SK-MEL-5 (cell line): ENCODE measurements at regions not wholly inside any gene's neighbourhood (a gene's known extent, or its start where the extent isn't known, plus 50 kb on each side); places are given as distances from the start of the nearest gene placed in this dataset.

Source experiments
- DNase-seq: peaks from one replicate; pipeline ENCODE4 v3.0.0-alpha.2; 2016; ENCODE audit warnings: low read depth, low spot score
- in situ Hi-C: cut with HindIII; loops from 2 replicates; pipeline ENCODE4 v1.10.0; 2016; ENCODE audit warnings: low sequenced_read_pairs, high pct_unique_total_duplicates, low pct_unique_long_range_greater_than_20kb

GRCh38 chr12:105944628-105945027 is 194.1 kb downstream of the NUAK1 start:
- in situ Hi-C loops = no loop called here
- no peak for DNase-seq

GRCh38 chr12:105945880-105946279 is 192.9 kb downstream of the NUAK1 start:
- DNase-seq = no peak
- in situ Hi-C loops = no loop called here

- in situ Hi-C loops = no loop called here
Observed at GRCh38 chr12:105946493-105946901, 192.3 kb downstream of the NUAK1 start.

GRCh38 chr12:105947906-105948305 is 190.8 kb downstream of the NUAK1 start:
- no peak for DNase-seq
- in situ Hi-C loops = no loop called here

More at GRCh38 chr12:105946493-105946901, 192.3 kb downstream of the NUAK1 start:
- DNase-seq = no peak

GRCh38 chr12:105948331-105948730 is 190.4 kb downstream of the NUAK1 start:
- in situ Hi-C loops = no loop called here

GRCh38 chr12:105949391-105949790 is 189.4 kb downstream of the NUAK1 start:
- DNase-seq = no peak
- in situ Hi-C loops = no loop called here

More at GRCh38 chr12:105948331-105948730, 190.4 kb downstream of the NUAK1 start:
- no peak for DNase-seq

- in situ Hi-C loops = no loop called here
- DNase-seq = no peak
Observed at GRCh38 chr12:105951732-105952131, 187.0 kb downstream of the NUAK1 start.

GRCh38 chr12:105954951-105955931 is 183.5 kb downstream of the NUAK1 start:
- in situ Hi-C loops = no loop called here

GRCh38 chr12:105955976-105956375 is 182.8 kb downstream of the NUAK1 start:
- no peak for DNase-seq
- in situ Hi-C loops = no loop called here

More at GRCh38 chr12:105954951-105955931, 183.5 kb downstream of the NUAK1 start:
- no peak for DNase-seq

- DNase-seq = no peak
- in situ Hi-C loops = no loop called here
Observed at GRCh38 chr12:105956662-105957457, 181.9 kb downstream of the NUAK1 start.

- DNase-seq = no peak
- in situ Hi-C loops = no loop called here
Observed at GRCh38 chr12:105960319-105961083, 178.3 kb downstream of the NUAK1 start.

- in situ Hi-C loops = no loop called here
- DNase-seq = no peak
Observed at GRCh38 chr12:105961821-105962671, 176.7 kb downstream of the NUAK1 start.

GRCh38 chr12:105967038-105967776 is 171.5 kb downstream of the NUAK1 start:
- in situ Hi-C loops = no loop called here
- no peak for DNase-seq

GRCh38 chr12:105968025-105968424 is 170.7 kb downstream of the NUAK1 start:
- no peak for DNase-seq
- in situ Hi-C loops = no loop called here

GRCh38 chr12:105970885-105971284 is 167.9 kb downstream of the NUAK1 start:
- in situ Hi-C loops = no loop called here
- DNase-seq = no peak

GRCh38 chr12:105974738-105975137 is 164.0 kb downstream of the NUAK1 start:
- in situ Hi-C loops = no loop called here

More at GRCh38 chr12:105974738-105975137, 164.0 kb downstream of the NUAK1 start:
- no peak for DNase-seq
